ENCODE measurements at regions not wholly inside any gene's neighbourhood (a gene's known extent, or its start where the extent isn't known, plus 50 kb on each side); places are given as distances from the start of the nearest gene placed in this dataset.
"Not testable (repeated sequence)": the region's sequence is repeated elsewhere in the genome, so short reads cannot be mapped to it uniquely, and the experiment has no call there.

DNA sequence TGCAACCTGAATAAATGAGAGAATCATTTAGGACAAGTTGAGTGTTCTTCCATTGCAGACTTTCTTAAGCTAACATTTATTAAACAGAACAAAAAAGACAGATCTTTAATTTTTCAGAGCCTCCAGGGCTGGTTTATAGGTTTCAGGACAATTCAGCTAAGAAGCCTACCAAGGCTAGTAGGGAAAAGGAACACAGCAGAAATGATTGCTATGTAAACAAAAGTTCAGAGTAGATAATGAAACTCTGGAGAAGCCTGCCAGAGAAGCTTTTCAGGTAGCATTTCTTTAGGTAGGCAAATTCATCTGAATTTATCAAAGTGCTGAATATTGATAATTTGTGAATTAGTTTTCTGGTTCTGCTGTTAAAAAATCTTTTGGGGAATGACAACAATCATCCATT is 264.2 kb downstream of the DEPDC1B start:
- H3K36me3 ChIP-seq (ENCODE audit: insufficient read depth, low read length, poor library complexity, severe bottlenecking), result no peaks in the 10 kb centered on the region
- H3K27me3 ChIP-seq (replicated peaks; ENCODE audit: insufficient read depth, low read depth, low read length, poor library complexity), result peaks cover 7% of the 10 kb centered on the region
- POLR2A ChIA-PET (ENCODE audit: low non-redundant PET), result no interaction called here
- no peak overlapping the region for H3K27ac ChIP-seq (ENCODE audit: low read depth, low read length, poor library complexity, severe bottlenecking)
- H3K4me1 ChIP-seq (ENCODE audit: insufficient read depth, low read length, poor library complexity, severe bottlenecking), result no peaks in the 10 kb centered on the region
- no TSS peak for BruUV-seq (replicated peaks)
- no peaks in the 10 kb centered on the region for H3K9me3 ChIP-seq (ENCODE audit: low read depth, low read length, poor library complexity, severe bottlenecking)
- no peak overlapping the region for H3K4me3 ChIP-seq (ENCODE audit: low read depth, low read length, poor library complexity, severe bottlenecking)
- CTCF ChIA-PET, result interaction anchor here (0.6 kb wide), 1 partner anchor 130 kb away, joined by 4 read pairs; no protein-coding TSS in a partner anchor
- TF ChIP-seq EZH2 (IDR thresholded peaks at IDR 0.05; ENCODE audit: borderline replicate concordance, low read depth, low read length, poor library complexity, severe bottlenecking), result no peak
- TF ChIP-seq, protein P1, sequence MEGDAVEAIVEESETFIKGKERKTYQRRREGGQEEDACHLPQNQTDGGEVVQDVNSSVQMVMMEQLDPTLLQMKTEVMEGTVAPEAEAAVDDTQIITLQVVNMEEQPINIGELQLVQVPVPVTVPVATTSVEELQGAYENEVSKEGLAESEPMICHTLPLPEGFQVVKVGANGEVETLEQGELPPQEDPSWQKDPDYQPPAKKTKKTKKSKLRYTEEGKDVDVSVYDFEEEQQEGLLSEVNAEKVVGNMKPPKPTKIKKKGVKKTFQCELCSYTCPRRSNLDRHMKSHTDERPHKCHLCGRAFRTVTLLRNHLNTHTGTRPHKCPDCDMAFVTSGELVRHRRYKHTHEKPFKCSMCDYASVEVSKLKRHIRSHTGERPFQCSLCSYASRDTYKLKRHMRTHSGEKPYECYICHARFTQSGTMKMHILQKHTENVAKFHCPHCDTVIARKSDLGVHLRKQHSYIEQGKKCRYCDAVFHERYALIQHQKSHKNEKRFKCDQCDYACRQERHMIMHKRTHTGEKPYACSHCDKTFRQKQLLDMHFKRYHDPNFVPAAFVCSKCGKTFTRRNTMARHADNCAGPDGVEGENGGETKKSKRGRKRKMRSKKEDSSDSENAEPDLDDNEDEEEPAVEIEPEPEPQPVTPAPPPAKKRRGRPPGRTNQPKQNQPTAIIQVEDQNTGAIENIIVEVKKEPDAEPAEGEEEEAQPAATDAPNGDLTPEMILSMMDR (conservative IDR thresholded peaks at IDR 0.05; ENCODE audit: low read depth, low read length), result no peak
- DNase-seq (ENCODE audit: low spot score), result no peak
- intact Hi-C loops (cut with micrococcal nuclease; ENCODE audit: unreplicated experiment), result no loop called here

DNA sequence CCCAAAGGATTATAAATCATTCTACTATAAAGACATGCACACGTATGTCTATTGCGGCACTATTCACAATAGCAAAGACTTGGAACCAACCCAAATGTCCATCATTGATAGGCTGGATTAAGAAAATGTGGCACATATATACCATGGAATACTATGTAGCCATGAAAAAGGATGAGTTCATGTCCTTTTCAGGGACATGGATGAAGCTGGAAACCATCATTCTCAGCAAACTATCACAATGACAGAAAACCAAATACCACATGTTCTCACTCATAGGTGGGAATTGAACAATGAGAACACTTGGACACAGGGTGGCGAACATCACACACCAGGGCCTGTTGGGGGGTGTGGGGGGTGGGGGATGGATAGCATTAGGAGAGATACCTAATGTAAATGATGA is 273.8 kb downstream of the DEPDC1B start:
- H3K9me3 ChIP-seq (ENCODE audit: low read depth, low read length, poor library complexity, severe bottlenecking); H3K36me3 ChIP-seq (ENCODE audit: insufficient read depth, low read length, poor library complexity, severe bottlenecking); H3K4me1 ChIP-seq (ENCODE audit: insufficient read depth, low read length, poor library complexity, severe bottlenecking); BruUV-seq (replicated peaks); H3K4me3 ChIP-seq (ENCODE audit: low read depth, low read length, poor library complexity, severe bottlenecking); H3K27me3 ChIP-seq (replicated peaks; ENCODE audit: insufficient read depth, low read depth, low read length, poor library complexity); H3K27ac ChIP-seq (ENCODE audit: low read depth, low read length, poor library complexity, severe bottlenecking); CTCF ChIA-PET; POLR2A ChIA-PET (ENCODE audit: low non-redundant PET); DNase-seq (ENCODE audit: low spot score); intact Hi-C loops (cut with micrococcal nuclease; ENCODE audit: unreplicated experiment): not testable (repeated sequence)

DNA sequence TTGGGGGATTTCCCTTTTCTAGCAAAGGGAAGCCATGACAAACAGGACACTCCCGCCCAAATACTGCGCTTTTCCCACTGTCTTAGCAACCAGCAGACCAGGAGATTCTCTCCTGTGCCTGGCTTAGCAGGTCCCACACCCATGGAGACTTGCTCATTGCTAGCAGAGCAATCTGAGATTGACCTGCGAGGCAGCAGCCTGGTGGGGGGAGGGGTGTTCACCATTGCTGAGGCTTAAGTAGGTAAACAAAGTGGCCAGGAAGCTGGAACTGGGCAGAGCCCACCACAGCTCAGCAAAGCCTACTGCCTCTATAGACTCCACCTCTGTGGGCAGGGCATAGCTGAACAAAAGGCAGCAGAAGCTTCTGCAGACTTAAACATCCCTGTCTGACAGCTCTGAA is 279.2 kb downstream of the DEPDC1B start:
- POLR2A ChIA-PET (ENCODE audit: low non-redundant PET), result not testable (repeated sequence)

DNA sequence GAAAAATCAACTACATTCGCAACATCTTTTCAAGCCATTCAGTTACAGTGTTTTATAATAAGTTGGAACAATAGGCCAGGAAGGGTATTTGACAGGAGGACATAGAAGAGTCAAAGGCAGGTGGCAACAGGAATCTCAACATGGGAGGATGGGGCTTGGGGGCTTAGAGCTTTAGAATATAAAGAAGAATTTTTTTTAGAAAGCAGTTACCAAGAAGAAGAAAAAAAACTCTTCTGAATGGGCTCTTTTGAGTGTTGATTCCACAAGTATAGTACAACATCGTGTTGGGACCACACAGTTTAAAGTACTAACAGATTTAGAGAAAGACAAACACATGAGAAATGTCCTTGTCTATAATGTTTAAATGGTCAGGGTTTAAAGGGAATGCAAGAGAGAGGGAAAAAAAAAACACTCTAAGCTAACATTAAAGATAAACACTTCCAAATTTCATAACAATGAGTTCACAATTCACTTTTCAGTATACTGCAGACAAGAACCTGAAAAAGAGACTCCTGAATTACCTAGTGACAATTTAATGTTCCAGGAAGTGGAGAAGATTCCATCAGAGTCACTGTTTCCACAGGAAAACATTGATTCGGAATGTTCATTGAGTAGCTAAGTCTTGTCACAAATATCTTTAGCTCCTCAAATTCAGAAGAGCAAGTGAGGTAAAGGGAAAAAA is 282.3 kb downstream of the DEPDC1B start:
- intact Hi-C loops (cut with micrococcal nuclease; ENCODE audit: unreplicated experiment), result no loop called here
- Histone ChIP-seq H3K4me1 (ENCODE audit: insufficient read depth, low read length, poor library complexity, severe bottlenecking) (no peaks in the 10 kb centered on the region), H3K4me3 (ENCODE audit: low read depth, low read length, poor library complexity, severe bottlenecking) (no peak overlapping the region), H3K27me3 (replicated peaks; ENCODE audit: insufficient read depth, low read depth, low read length, poor library complexity) (no peaks in the 10 kb centered on the region), H3K27ac (ENCODE audit: low read depth, low read length, poor library complexity, severe bottlenecking) (no peak overlapping the region), H3K36me3 (ENCODE audit: insufficient read depth, low read length, poor library complexity, severe bottlenecking) (no peaks in the 10 kb centered on the region), H3K9me3 (ENCODE audit: low read depth, low read length, poor library complexity, severe bottlenecking) (no peaks in the 10 kb centered on the region)
- no peak for DNase-seq (ENCODE audit: low spot score)
- POLR2A ChIA-PET (ENCODE audit: low non-redundant PET), result no interaction called here
- no peak for TF ChIP-seq EZH2 (IDR thresholded peaks at IDR 0.05; ENCODE audit: borderline replicate concordance, low read depth, low read length, poor library complexity, severe bottlenecking)
- TF ChIP-seq, protein P1 (conservative IDR thresholded peaks at IDR 0.05; ENCODE audit: low read depth, low read length), result no peak
- BruUV-seq (replicated peaks), result no TSS peak
- CTCF ChIA-PET, result no interaction called here

More for the DNA sequence above, 279.2 kb downstream of the DEPDC1B start:
- BruUV-seq (replicated peaks); H3K27me3 ChIP-seq (replicated peaks; ENCODE audit: insufficient read depth, low read depth, low read length, poor library complexity); DNase-seq (ENCODE audit: low spot score); CTCF ChIA-PET; H3K27ac ChIP-seq (ENCODE audit: low read depth, low read length, poor library complexity, severe bottlenecking); H3K4me1 ChIP-seq (ENCODE audit: insufficient read depth, low read length, poor library complexity, severe bottlenecking); H3K36me3 ChIP-seq (ENCODE audit: insufficient read depth, low read length, poor library complexity, severe bottlenecking); H3K4me3 ChIP-seq (ENCODE audit: low read depth, low read length, poor library complexity, severe bottlenecking); intact Hi-C loops (cut with micrococcal nuclease; ENCODE audit: unreplicated experiment); H3K9me3 ChIP-seq (ENCODE audit: low read depth, low read length, poor library complexity, severe bottlenecking): not testable (repeated sequence)

Measured in A673 (cell line).